Body of pancreas (tissue), 4 donors: ENCODE measurements at regions not wholly inside any gene's neighbourhood (a gene's known extent, or its start where the extent isn't known, plus 50 kb on each side); places are given as distances from the start of the nearest gene placed in this dataset.

Experiments
- POLR2A ChIP-seq, 3 donors: fragments of 450-650 bp; IDR thresholded peaks; one replicate each; pipeline ENCODE4 v1.6.1; 2016; ENCODE audit warnings: antibody characterized with exemption in 3 of 3, mild to moderate bottlenecking in 2 of 3
- TF ChIP-seq, protein P1 (sequence below), 7 experiments: fragments of 450-650 bp in 4 of 7; fragments of 200-600 bp in 3 of 7; sonication (generic) in 3 of 7; IDR thresholded peaks; one replicate each; pipeline ENCODE4 v1.5.1; 2016 to 2019; ENCODE audit warnings: antibody characterized with exemption in 7 of 7

DNA sequence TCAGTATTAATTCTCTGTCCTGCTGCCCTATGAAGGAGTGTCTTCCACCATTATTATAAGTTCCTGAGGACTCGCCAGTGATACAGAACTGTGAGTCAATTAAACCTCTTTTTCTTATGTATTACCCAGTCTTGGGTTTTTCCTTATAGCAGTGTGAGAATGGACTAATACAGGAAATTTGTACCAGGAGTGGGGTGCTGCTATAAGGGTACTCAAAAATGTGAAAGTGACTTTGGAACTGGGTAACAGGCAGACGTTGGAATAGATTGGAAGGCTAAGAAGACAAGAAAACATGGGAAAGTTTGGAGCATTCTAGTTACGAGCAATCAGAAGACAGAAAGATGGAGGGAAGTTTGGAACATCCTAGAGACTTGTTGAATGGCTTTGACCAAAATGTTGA, 616.7 kb upstream of the EPHA7 start:
- TF ChIP-seq POLR2A (IDR thresholded peaks at IDR 0.05) = no peak
- TF ChIP-seq, protein P1, sequence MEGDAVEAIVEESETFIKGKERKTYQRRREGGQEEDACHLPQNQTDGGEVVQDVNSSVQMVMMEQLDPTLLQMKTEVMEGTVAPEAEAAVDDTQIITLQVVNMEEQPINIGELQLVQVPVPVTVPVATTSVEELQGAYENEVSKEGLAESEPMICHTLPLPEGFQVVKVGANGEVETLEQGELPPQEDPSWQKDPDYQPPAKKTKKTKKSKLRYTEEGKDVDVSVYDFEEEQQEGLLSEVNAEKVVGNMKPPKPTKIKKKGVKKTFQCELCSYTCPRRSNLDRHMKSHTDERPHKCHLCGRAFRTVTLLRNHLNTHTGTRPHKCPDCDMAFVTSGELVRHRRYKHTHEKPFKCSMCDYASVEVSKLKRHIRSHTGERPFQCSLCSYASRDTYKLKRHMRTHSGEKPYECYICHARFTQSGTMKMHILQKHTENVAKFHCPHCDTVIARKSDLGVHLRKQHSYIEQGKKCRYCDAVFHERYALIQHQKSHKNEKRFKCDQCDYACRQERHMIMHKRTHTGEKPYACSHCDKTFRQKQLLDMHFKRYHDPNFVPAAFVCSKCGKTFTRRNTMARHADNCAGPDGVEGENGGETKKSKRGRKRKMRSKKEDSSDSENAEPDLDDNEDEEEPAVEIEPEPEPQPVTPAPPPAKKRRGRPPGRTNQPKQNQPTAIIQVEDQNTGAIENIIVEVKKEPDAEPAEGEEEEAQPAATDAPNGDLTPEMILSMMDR (IDR thresholded peaks at IDR 0.05) = no peak
